ENCODE measurements at regions not wholly inside any gene's neighbourhood (a gene's known extent, or its start where the extent isn't known, plus 50 kb on each side); places are given as distances from the start of the nearest gene placed in this dataset.
"Not testable (repeated sequence)": the region's sequence is repeated elsewhere in the genome, so short reads cannot be mapped to it uniquely, and the experiment has no call there.

- DNase-seq, result no peak
These were observed 105.2 kb upstream of the AMZ2 start for GRCh38 chr17:68142595-68142994.

GRCh38 chr17:68143425-68143824 lies 104.4 kb upstream of the AMZ2 start:
- DNase-seq, result no peak

GRCh38 chr17:68145088-68145487 lies 102.8 kb upstream of the AMZ2 start:
- no peak for DNase-seq

GRCh38 chr17:68148936-68149335 lies 98.9 kb upstream of the AMZ2 start:
- DNase-seq, result no peak

GRCh38 chr17:68152161-68152571 lies 95.7 kb upstream of the AMZ2 start:
- no peak for DNase-seq

GRCh38 chr17:68155692-68156091 lies 92.2 kb upstream of the AMZ2 start:
- DNase-seq, result no peak

- DNase-seq, result no peak
These were observed 86.0 kb upstream of the AMZ2 start for GRCh38 chr17:68161644-68162428.

- peak; percentile 21 for DNase-seq
These were observed 79.3 kb upstream of the AMZ2 start for GRCh38 chr17:68168273-68169164.

- DNase-seq, result not testable (repeated sequence)
These were observed 78.5 kb upstream of the AMZ2 start for GRCh38 chr17:68169165-68169821.

- no peak for DNase-seq
These were observed 78.0 kb upstream of the AMZ2 start for GRCh38 chr17:68169840-68170239.

GRCh38 chr17:68170246-68170645 lies 77.6 kb upstream of the AMZ2 start:
- DNase-seq, result no peak

GRCh38 chr17:68172461-68172954 lies 75.3 kb upstream of the AMZ2 start:
- DNase-seq, result peak; percentile 82

- no peak for DNase-seq
These were observed 72.4 kb upstream of the AMZ2 start for GRCh38 chr17:68175416-68175815.

GRCh38 chr17:68175905-68176304 lies 71.9 kb upstream of the AMZ2 start:
- DNase-seq, result no peak

GRCh38 chr17:68176718-68177117 lies 71.1 kb upstream of the AMZ2 start:
- no peak for DNase-seq

GRCh38 chr17:68178831-68179230 lies 69.0 kb upstream of the AMZ2 start:
- no peak for DNase-seq

- no peak for DNase-seq
These were observed 68.5 kb upstream of the AMZ2 start for GRCh38 chr17:68179236-68179925.

GRCh38 chr17:68179926-68180285 lies 67.9 kb upstream of the AMZ2 start:
- DNase-seq, result no peak

GRCh38 chr17:68182011-68182306 lies 65.9 kb upstream of the AMZ2 start:
- no peak for DNase-seq

- peak; percentile 85 for DNase-seq
These were observed 64.8 kb upstream of the AMZ2 start for GRCh38 chr17:68182940-68183551.

- no peak for DNase-seq
These were observed 63.7 kb upstream of the AMZ2 start for GRCh38 chr17:68184141-68184571.

GRCh38 chr17:68184816-68185436 lies 62.9 kb upstream of the AMZ2 start:
- DNase-seq, result peak; percentile 72

Data from CD4-positive, alpha-beta T cell treated with Interleukin-17A for 4 hours (primary cell).